ENCODE measurements at regions not wholly inside any gene's neighbourhood (a gene's known extent, or its start where the extent isn't known, plus 50 kb on each side); places are given as distances from the start of the nearest gene placed in this dataset.

DNA sequence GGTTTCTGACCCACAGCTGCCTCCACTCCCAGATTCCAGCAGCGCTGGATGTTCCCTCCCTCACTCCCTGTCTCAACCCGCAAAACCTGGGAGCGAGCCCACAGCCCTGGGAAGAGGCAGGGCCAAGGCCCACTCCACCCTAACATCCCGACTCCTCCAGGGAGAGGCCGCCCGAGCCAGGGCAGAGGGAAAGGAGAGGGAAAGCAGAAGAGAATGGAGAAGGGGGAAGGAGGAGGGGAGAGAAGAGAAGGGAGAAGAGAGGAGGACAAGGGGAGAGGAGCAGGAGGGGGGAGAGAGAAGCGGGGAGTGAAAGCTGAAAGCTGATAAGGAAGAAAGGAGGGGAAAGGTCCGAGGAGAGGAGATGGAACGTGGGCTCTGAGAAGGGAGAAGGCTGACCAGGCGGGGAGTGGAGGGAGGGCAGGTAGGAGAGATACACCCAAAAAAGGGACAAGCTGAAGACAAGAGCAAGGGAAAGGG lies 120.2 kb upstream of the PJA1 start:
- H3K4me3 ChIP-seq (ENCODE audit: control insufficient read depth, low read depth, low read length): peak overlapping the region; percentile 43
- DNase-seq (ENCODE audit: low read depth): no peak
- TF ChIP-seq, protein P1, sequence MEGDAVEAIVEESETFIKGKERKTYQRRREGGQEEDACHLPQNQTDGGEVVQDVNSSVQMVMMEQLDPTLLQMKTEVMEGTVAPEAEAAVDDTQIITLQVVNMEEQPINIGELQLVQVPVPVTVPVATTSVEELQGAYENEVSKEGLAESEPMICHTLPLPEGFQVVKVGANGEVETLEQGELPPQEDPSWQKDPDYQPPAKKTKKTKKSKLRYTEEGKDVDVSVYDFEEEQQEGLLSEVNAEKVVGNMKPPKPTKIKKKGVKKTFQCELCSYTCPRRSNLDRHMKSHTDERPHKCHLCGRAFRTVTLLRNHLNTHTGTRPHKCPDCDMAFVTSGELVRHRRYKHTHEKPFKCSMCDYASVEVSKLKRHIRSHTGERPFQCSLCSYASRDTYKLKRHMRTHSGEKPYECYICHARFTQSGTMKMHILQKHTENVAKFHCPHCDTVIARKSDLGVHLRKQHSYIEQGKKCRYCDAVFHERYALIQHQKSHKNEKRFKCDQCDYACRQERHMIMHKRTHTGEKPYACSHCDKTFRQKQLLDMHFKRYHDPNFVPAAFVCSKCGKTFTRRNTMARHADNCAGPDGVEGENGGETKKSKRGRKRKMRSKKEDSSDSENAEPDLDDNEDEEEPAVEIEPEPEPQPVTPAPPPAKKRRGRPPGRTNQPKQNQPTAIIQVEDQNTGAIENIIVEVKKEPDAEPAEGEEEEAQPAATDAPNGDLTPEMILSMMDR (IDR thresholded peaks at IDR 0.05; ENCODE audit: control insufficient read depth, insufficient read depth, low read depth, low read length, missing control alignments): no peak

- TF ChIP-seq, protein P1 (IDR thresholded peaks at IDR 0.05; ENCODE audit: control insufficient read depth, insufficient read depth, low read depth, low read length, missing control alignments): no peak
- no peak overlapping the region for H3K4me3 ChIP-seq (ENCODE audit: control insufficient read depth, low read depth, low read length)
- no peak for DNase-seq (ENCODE audit: low read depth)
Measured at GRCh38 chrX:69284491-69284890, 119.2 kb upstream of the PJA1 start.

DNA sequence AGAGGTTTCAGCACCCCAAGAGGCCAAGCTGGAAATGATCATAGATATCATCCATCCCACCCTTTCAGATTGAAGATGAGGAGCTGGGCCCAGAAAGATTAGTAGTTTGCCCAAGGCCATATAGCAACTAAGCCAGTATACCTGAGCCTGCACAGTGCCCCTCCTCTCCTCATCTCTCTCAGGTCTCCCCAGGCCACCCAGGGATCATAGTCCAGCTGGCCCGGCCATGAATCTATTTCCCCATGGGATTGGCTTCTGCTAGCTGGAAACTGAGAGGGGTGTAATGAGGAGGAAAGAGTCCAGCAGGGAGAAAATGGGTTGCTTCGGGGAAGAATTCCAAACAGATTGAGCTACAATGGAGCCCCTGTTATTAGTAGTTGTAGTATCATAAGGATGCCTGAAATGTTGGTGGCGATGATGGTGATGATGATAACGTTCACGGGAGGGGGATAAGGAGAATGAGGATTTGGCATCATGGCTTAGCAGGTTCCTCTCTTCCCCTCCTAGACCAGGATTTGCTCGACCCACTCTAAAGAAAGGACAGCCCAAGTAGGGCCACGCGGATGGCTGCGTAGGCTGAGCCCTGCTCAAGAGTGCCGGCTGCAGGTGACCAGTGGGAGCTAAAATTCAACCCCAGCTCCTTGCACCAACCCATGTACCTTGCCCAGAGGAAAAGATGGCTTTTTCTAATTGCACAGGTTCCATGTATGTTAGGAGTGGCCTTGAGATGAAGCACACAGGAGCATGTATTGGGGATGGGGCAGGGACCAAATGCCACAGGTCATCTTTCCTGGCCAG lies 117.8 kb upstream of the PJA1 start:
- no peak overlapping the region for H3K4me3 ChIP-seq (ENCODE audit: control insufficient read depth, low read depth, low read length)
- no peak for DNase-seq (ENCODE audit: low read depth)
- TF ChIP-seq, protein P1 (IDR thresholded peaks at IDR 0.05; ENCODE audit: control insufficient read depth, insufficient read depth, low read depth, low read length, missing control alignments): no peak

- H3K4me3 ChIP-seq (ENCODE audit: control insufficient read depth, low read depth, low read length): no peak overlapping the region
- no peak for DNase-seq (ENCODE audit: low read depth)
- TF ChIP-seq, protein P1 (IDR thresholded peaks at IDR 0.05; ENCODE audit: control insufficient read depth, insufficient read depth, low read depth, low read length, missing control alignments): no peak
Measured at GRCh38 chrX:69280933-69281332, 115.7 kb upstream of the PJA1 start.

- TF ChIP-seq, protein P1 (IDR thresholded peaks at IDR 0.05; ENCODE audit: control insufficient read depth, insufficient read depth, low read depth, low read length, missing control alignments): no peak
- H3K4me3 ChIP-seq (ENCODE audit: control insufficient read depth, low read depth, low read length): no peak overlapping the region
- DNase-seq (ENCODE audit: low read depth): no peak
Measured at GRCh38 chrX:69279234-69279633, 114.0 kb upstream of the PJA1 start.

- no peak for DNase-seq (ENCODE audit: low read depth)
- no peak overlapping the region for H3K4me3 ChIP-seq (ENCODE audit: control insufficient read depth, low read depth, low read length)
- TF ChIP-seq, protein P1 (IDR thresholded peaks at IDR 0.05; ENCODE audit: control insufficient read depth, insufficient read depth, low read depth, low read length, missing control alignments): no peak
Measured at GRCh38 chrX:69278031-69278687, 112.9 kb upstream of the PJA1 start.
